Panc1 (cell line): ENCODE measurements at regions not wholly inside any gene's neighbourhood (a gene's known extent, or its start where the extent isn't known, plus 50 kb on each side); places are given as distances from the start of the nearest gene placed in this dataset.

Experiments
- ATAC-seq: fragments of 200-7000 bp; cut with Tn5 transposase; 2 replicates; pipeline ENCODE4 v1.9.1; 2020; ENCODE audit warnings: mild to moderate bottlenecking, moderate library complexity
- BruUV-seq: library from RNA; stranded (reverse); fragments of 400-500 nt; replicated peaks from 2 replicates; lab custom pipeline; 2021; lab: Mats Ljungman, UMichigan
- CTCF ChIA-PET: fragments of 300-600 bp; sonication (Branson Sonifier 250); formaldehyde crosslinking; loops from one replicate; lab custom pipeline; 2022; ENCODE audit warnings: antibody characterized with exemption; lab: Charles Lee
- POLR2A ChIA-PET: fragments of 300-600 bp; sonication (Branson Sonifier 250); formaldehyde crosslinking; loops from one replicate; lab custom pipeline; 2022; ENCODE audit warnings: antibody characterized with exemption; lab: Charles Lee
- DNase-seq: peaks from one replicate; pipeline ENCODE4 v3.0.0-alpha.2; 2010; ENCODE audit warnings: low read depth, low spot score
- H3K27ac ChIP-seq: 2 replicates; pipeline ENCODE4 v1.5.1; 2011; ENCODE audit warnings: mild to moderate bottlenecking, low read length, inconsistent platforms
- H3K27me3 ChIP-seq: fragments of 200-500 bp; sonication (Bioruptor generic); 2 replicates; pipeline ENCODE4 v1.6.0; 2014; ENCODE audit warnings: low read length, inconsistent platforms; ENCODE audit not compliant: control insufficient read depth, insufficient read depth
- H3K36me3 ChIP-seq: fragments of 200-500 bp; sonication (Bioruptor generic); 2 replicates; pipeline ENCODE4 v1.5.1; 2014; ENCODE audit warnings: inconsistent platforms, mild to moderate bottlenecking, low read length, moderate library complexity; ENCODE audit not compliant: control insufficient read depth, insufficient read depth
- H3K4me1 ChIP-seq: 2 replicates; pipeline ENCODE4 v1.5.1; 2011; ENCODE audit warnings: inconsistent platforms, mild to moderate bottlenecking, low read length, moderate library complexity; ENCODE audit not compliant: control insufficient read depth, insufficient read depth
- H3K4me3 ChIP-seq, 2 experiments: 2 replicates each; pipeline ENCODE4 v1.5.1; 2011 to 2012; ENCODE audit warnings: low read depth in 2 of 2, low read length in 2 of 2, mild to moderate bottlenecking in 2 of 2, inconsistent platforms in 1 of 2, moderate library complexity in 1 of 2
- H3K9me3 ChIP-seq: fragments of 200-500 bp; sonication (Bioruptor generic); 2 replicates; pipeline ENCODE4 v1.5.1; 2014; ENCODE audit warnings: low read depth, mild to moderate bottlenecking, inconsistent platforms, low read length, moderate library complexity; ENCODE audit not compliant: control insufficient read depth, insufficient read depth
- CTCF ChIP-seq: fragments of 450-650 bp; IDR thresholded peaks from 2 replicates; pipeline ENCODE4 v1.5.1; 2017; ENCODE audit warnings: mild to moderate bottlenecking
- POLR2AphosphoS5 ChIP-seq: IDR thresholded peaks from 2 replicates; pipeline ENCODE4 v1.6.1; 2012; ENCODE audit warnings: mild to moderate bottlenecking, low read depth, low read length, moderate library complexity
- REST ChIP-seq, 2 experiments: IDR thresholded peaks; 2 replicates each; pipeline ENCODE4 v1.6.1; 2011 to 2012; ENCODE audit warnings: low read depth in 2 of 2, control low read depth in 1 of 2, low read length in 1 of 2, mild to moderate bottlenecking in 1 of 2, moderate library complexity in 1 of 2; ENCODE audit not compliant: insufficient read depth in 1 of 2
- SIN3A ChIP-seq: IDR thresholded peaks from 2 replicates; pipeline ENCODE4 v1.6.1; 2012; ENCODE audit warnings: low read depth, mild to moderate bottlenecking, low read length, moderate library complexity, borderline replicate concordance; ENCODE audit not compliant: insufficient read depth
- TCF7L2 ChIP-seq: IDR thresholded peaks from 2 replicates; pipeline ENCODE4 v1.6.1; 2011; ENCODE audit warnings: mild to moderate bottlenecking, low read depth, low read length, inconsistent platforms
- in situ Hi-C: cut with HindIII; loops from 2 replicates; pipeline ENCODE4 v1.10.0; 2016; ENCODE audit warnings: low sequenced_read_pairs, low pct_unique_long_range_greater_than_20kb
- intact Hi-C: fragments of 100-400 bp; cut with micrococcal nuclease; formaldehyde crosslinking; loops from one replicate; pipeline ENCODE4 v1.10.0; 2022; ENCODE audit not compliant: unreplicated experiment

DNA sequence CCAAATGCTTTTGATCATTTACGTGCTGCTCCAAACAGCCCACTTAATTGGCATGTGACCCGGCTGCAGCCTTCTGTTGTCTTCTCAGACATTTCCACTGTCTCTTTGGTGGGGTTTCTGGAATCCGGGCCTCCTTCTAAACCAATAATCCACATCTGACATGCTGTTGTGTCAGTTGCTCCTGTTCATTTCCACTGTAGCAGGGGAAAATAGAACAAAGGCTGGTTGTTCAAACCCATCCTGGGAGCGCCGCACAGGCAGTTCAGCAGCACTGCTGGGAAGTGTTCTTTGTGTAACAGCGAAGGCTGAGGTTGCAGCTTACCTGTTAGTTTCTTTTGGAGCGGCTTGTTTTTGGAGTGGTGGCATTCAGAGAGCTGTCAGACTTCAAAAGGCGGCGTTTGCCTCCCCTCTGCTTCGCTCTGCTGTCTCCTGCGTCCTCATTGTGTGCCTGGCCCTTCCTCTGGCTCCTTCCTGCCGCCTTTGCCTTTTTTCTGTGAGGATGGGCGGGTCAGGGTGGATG lies 149.4 kb downstream of the SNX10 start:
- intact Hi-C loops (no loop called here), in situ Hi-C loops (no loop called here)
- no peak for DNase-seq
- no peak overlapping the region; the same call in 1 of the 2 replicates for H3K27ac ChIP-seq
- ATAC-seq, result no peak; the same call in 1 of the 2 replicates
- H3K4me3 ChIP-seq, result no peak overlapping the region
- ChIA-PET CTCF (no interaction called here), POLR2A (no interaction called here)
- no peak for TF ChIP-seq POLR2AphosphoS5
- no peak for TF ChIP-seq CTCF
- TF ChIP-seq TCF7L2, result no peak; the same call in 1 of the 2 replicates
- TF ChIP-seq REST (IDR thresholded peaks at IDR 0.05; ENCODE audit: insufficient read depth in 1 of 2, low read depth in 2 of 2, low read length in 1 of 2), result no peak
- no peak for TF ChIP-seq SIN3A
- no peaks in the 10 kb centered on the region for H3K4me1 ChIP-seq
- no TSS peak for BruUV-seq
- H3K27me3 ChIP-seq, result 0 out of 2 replicates have a peak, but pooled peaks cover 2% of the 10 kb centered on the region
- H3K36me3 ChIP-seq, result no peaks in the 10 kb centered on the region
- no peaks in the 10 kb centered on the region for H3K9me3 ChIP-seq

DNA sequence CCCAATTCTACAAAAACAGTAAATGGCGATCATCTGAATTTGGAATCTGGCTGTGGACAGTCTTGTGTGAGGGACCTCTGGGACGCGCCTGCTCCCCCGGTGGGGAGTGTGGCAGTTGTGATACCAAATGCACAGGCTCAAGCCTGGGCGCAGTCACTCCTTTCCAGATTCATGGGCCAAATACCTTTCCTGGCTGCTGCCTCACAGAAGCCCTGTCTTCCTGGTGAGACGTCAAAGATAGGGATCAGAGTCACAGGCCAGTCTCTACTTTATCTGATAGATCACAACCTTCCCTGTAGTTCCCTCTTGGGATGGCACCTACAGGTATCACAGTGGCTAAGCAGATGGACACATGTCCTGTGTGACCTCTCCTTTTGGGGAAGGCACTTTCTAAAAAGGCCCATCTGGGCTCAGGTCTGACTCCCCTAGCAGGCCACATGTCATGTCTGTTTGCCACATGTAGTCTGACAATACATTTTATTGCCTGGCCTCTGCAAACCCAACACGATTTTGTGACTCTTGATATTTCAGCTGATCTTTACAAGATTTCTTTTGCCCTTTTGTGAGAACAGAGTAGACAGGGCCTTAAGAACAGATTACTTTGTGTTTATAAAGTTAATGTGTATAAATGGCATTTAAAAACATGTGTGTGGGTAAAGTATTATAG lies 150.1 kb downstream of the SNX10 start:
- no peak overlapping the region for H3K4me3 ChIP-seq
- H3K4me1 ChIP-seq, result no peaks in the 10 kb centered on the region
- BruUV-seq, result no TSS peak
- ChIA-PET POLR2A (no interaction called here), CTCF (no interaction called here)
- no peaks in the 10 kb centered on the region for H3K9me3 ChIP-seq
- in situ Hi-C loops, result no loop called here
- intact Hi-C loops, result no loop called here
- peaks cover 2% of the 10 kb centered on the region; the same call in 1 of the 2 replicates for H3K27me3 ChIP-seq
- no peaks in the 10 kb centered on the region for H3K36me3 ChIP-seq
- no peak for DNase-seq
- TF ChIP-seq TCF7L2, result no peak
- TF ChIP-seq SIN3A, result no peak
- no peak for TF ChIP-seq CTCF
- TF ChIP-seq POLR2AphosphoS5, result no peak
- TF ChIP-seq REST (IDR thresholded peaks at IDR 0.05; ENCODE audit: insufficient read depth in 1 of 2, low read depth in 2 of 2, low read length in 1 of 2), result no peak
- H3K27ac ChIP-seq, result no peak overlapping the region; the same call in 1 of the 2 replicates
- ATAC-seq, result no peak
